Upper lobe of left lung (tissue), 4 donors: ENCODE measurements at regions not wholly inside any gene's neighbourhood (a gene's known extent, or its start where the extent isn't known, plus 50 kb on each side); places are given as distances from the start of the nearest gene placed in this dataset.

Source experiments
- CTCF ChIP-seq, 6 experiments: fragments of 450-650 bp in 4 of 6; fragments of 200-600 bp in 2 of 6; sonication (generic) in 2 of 6; IDR thresholded peaks; one replicate each; pipeline ENCODE4 v1.5.1; 2016 to 2019; ENCODE audit warnings: antibody characterized with exemption in 6 of 6
- POLR2A ChIP-seq, 4 donors: fragments of 450-650 bp; IDR thresholded peaks; one replicate each; pipeline ENCODE4 v1.5.1; 2016 to 2017; ENCODE audit warnings: antibody characterized with exemption in 4 of 4, mild to moderate bottlenecking in 2 of 4

- peak in 1 of 6 experiments; percentile 13 for TF ChIP-seq CTCF (IDR thresholded peaks at IDR 0.05)
- TF ChIP-seq POLR2A (IDR thresholded peaks at IDR 0.05): no peak
Measured at GRCh38 chr10:6786579-6787031, 206.5 kb upstream of the PRKCQ start.
